GM12875 (cell line): ENCODE measurements at regions not wholly inside any gene's neighbourhood (a gene's known extent, or its start where the extent isn't known, plus 50 kb on each side); places are given as distances from the start of the nearest gene placed in this dataset.
"Not testable (repeated sequence)": the region's sequence is repeated elsewhere in the genome, so short reads cannot be mapped to it uniquely, and the experiment has no call there.

Experiments used
- H3K4me3 ChIP-seq: one replicate; pipeline ENCODE4 v1.5.1; 2011; ENCODE audit warnings: low read depth, low read length, control low read depth
- TF ChIP-seq, protein P1 (sequence below): IDR thresholded peaks from 2 replicates; pipeline ENCODE4 v1.5.1; 2011; ENCODE audit warnings: low read depth, mild to moderate bottlenecking, control low read depth, inconsistent platforms, low read length, moderate library complexity, borderline replicate concordance; ENCODE audit not compliant: insufficient read depth

GRCh38 chr2:88802026-88802425 lies 110.6 kb downstream of the RPIA start:
- not testable (repeated sequence) for H3K4me3 ChIP-seq

GRCh38 chr2:88807237-88807962 lies 115.9 kb downstream of the RPIA start:
- H3K4me3 ChIP-seq: no peak overlapping the region
- TF ChIP-seq, protein P1, sequence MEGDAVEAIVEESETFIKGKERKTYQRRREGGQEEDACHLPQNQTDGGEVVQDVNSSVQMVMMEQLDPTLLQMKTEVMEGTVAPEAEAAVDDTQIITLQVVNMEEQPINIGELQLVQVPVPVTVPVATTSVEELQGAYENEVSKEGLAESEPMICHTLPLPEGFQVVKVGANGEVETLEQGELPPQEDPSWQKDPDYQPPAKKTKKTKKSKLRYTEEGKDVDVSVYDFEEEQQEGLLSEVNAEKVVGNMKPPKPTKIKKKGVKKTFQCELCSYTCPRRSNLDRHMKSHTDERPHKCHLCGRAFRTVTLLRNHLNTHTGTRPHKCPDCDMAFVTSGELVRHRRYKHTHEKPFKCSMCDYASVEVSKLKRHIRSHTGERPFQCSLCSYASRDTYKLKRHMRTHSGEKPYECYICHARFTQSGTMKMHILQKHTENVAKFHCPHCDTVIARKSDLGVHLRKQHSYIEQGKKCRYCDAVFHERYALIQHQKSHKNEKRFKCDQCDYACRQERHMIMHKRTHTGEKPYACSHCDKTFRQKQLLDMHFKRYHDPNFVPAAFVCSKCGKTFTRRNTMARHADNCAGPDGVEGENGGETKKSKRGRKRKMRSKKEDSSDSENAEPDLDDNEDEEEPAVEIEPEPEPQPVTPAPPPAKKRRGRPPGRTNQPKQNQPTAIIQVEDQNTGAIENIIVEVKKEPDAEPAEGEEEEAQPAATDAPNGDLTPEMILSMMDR: no peak

- no peak overlapping the region for H3K4me3 ChIP-seq
- TF ChIP-seq, protein P1: no peak
These were observed 116.6 kb downstream of the RPIA start for GRCh38 chr2:88808083-88808482.

- TF ChIP-seq, protein P1: no peak
- H3K4me3 ChIP-seq: no peak overlapping the region
These were observed 117.2 kb downstream of the RPIA start for GRCh38 chr2:88808652-88809051.

- no peak overlapping the region for H3K4me3 ChIP-seq
- TF ChIP-seq, protein P1: no peak
These were observed 117.7 kb downstream of the RPIA start for GRCh38 chr2:88809216-88809615.

DNA sequence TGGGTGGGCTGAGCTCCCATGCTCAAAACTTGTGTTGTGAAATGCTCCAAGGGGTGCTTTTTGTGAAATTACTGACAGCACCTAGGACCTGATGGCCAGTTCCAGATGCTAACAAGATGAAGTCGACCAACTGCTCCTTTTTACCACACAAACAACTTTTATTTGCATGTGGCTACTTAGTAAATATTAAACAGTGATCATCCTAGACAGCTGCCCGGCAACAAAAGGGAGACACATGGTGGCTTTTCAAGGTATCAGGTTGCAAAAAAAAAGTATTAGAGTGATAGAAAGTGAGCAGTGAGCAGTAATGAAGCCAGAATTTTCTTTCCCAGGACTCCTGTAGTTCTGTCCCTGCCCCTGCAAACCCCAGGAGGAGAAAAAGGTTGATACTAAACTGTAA lies 118.5 kb downstream of the RPIA start:
- TF ChIP-seq, protein P1: no peak
- H3K4me3 ChIP-seq: no peak overlapping the region

DNA sequence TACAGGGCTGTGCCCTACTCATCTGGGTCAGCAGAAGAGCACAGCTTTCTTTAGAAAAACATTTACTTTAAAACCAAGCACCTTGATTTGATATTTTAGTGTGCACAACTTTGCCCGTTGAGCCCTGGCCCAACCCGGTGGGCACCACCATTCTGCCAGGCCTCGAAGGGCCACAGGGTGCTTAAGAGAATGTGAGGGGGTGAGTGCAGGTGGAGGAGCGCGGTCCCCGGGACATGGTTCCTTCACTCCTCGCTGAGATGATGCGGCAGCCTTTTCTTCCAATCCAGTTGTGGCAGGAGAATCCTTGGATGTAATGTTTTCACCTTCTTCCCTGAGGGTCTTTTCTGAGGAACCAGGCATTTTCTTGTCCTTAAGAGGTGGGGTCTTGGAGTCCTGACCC lies 119.0 kb downstream of the RPIA start:
- TF ChIP-seq, protein P1: no peak
- no peak overlapping the region for H3K4me3 ChIP-seq
